Epithelial cell of esophagus (primary cell): ENCODE measurements at regions not wholly inside any gene's neighbourhood (a gene's known extent, or its start where the extent isn't known, plus 50 kb on each side); places are given as distances from the start of the nearest gene placed in this dataset.
"Not testable (repeated sequence)": the region's sequence is repeated elsewhere in the genome, so short reads cannot be mapped to it uniquely, and the experiment has no call there.

Source experiments
- DNase-seq: peaks from one replicate; pipeline ENCODE4 v3.0.0; 2010; ENCODE audit warnings: low read depth
- H3K4me3 ChIP-seq: 2 replicates; pipeline ENCODE4 v1.5.1; 2011; ENCODE audit warnings: mild to moderate bottlenecking, low read length, control low read depth
- CTCF ChIP-seq: IDR thresholded peaks from 2 replicates; pipeline ENCODE4 v1.5.1; 2011; ENCODE audit warnings: low read depth, mild to moderate bottlenecking, low read length, control low read depth, inconsistent platforms; ENCODE audit not compliant: insufficient read depth; ENCODE audit errors: missing control alignments

DNA sequence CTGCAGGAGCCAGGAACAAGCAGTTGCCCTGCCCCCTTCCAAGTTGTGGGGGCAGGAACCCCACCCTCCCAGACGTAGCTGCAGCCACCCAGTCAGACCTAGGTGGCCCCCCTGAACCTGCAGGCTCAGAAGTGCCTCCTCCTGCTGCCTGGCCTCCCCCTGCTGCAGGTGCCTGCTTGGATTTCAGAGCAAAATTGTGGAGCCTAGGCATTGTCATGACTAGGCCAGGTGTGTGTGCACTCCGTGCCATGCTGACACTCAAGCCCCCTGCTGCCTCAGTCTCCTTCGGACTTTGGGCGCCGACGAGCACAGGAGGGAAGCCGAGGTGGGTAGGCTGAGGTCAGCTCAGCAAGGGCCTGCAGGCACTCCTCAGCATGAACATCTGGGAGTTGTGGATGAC lies 733.9 kb upstream of the ZWINT start:
- no peak overlapping the region for H3K4me3 ChIP-seq
- no peak for DNase-seq
- TF ChIP-seq CTCF: no peak

GRCh38 chr10:57094083-57094482 lies 733.0 kb upstream of the ZWINT start:
- no peak overlapping the region for H3K4me3 ChIP-seq
- no peak for DNase-seq
- no peak for TF ChIP-seq CTCF

DNA sequence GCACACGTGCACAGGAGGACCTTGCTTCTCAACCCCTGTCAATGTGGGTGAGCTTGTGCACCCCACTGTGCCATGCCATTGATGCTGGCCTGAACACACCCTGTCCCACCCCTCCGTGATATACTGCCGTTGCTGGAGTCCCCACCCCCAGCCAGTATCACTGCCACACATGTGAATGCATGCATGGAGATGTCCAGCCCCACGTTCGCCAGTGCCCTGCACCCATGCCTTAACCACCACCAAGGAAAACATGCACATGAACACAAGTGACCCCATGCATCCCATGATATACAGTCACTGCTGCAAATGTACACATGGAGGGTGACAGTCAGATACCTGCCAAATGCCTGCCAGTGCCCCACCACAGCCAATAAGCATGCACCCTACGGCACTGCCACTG lies 692.5 kb upstream of the ZWINT start:
- TF ChIP-seq CTCF: no peak
- no peak overlapping the region for H3K4me3 ChIP-seq
- DNase-seq: no peak

DNA sequence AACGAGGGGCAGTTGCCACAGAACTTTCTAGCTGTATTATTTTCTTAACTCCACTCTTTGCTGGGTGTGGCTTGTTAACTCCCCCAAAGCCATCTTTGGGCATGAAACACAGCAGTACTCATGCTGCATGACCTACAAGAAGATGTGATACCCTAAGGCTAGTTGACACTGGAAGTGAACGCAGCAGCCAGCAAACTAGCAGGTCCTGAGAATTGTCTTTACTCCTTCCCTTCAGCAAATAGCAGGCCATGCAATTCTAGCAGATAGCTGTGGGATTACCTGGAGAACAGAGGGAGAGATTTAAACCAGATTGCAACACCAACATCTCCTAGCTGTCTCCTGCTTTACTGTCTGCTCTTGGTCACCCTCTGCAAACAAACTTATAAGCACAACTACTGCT lies 688.0 kb upstream of the ZWINT start:
- TF ChIP-seq CTCF: no peak
- no peak overlapping the region for H3K4me3 ChIP-seq
- no peak for DNase-seq

- TF ChIP-seq CTCF: no peak
- no peak for DNase-seq
- no peak overlapping the region for H3K4me3 ChIP-seq
Measured at GRCh38 chr10:57038531-57038930, 677.5 kb upstream of the ZWINT start.

DNA sequence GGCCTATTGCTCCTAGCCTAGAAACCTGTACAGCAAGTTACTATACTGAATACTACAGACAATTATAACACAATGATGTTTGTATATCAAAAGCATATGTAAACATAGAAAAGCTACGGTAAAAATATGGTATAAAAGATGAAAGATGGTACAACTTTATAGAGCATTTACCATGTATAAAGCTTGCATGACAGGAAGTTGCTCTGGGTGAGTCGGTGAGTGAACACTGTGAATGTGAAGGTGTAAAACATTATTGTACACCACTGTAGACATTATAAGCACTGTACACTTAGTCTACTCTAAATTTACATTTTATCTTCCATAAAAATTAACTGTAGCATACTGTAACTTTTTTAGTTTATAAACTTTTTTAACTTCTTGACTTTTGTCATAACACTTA lies 674.3 kb upstream of the ZWINT start:
- DNase-seq: no peak
- TF ChIP-seq CTCF: no peak
- H3K4me3 ChIP-seq: no peak overlapping the region

- H3K4me3 ChIP-seq, DNase-seq: not testable (repeated sequence)
Measured at GRCh38 chr10:57032301-57032700, 671.2 kb upstream of the ZWINT start.

GRCh38 chr10:57031346-57031745 lies 670.3 kb upstream of the ZWINT start:
- TF ChIP-seq CTCF: no peak
- DNase-seq: no peak
- H3K4me3 ChIP-seq: no peak overlapping the region
